ENCODE measurements at regions not wholly inside any gene's neighbourhood (a gene's known extent, or its start where the extent isn't known, plus 50 kb on each side); places are given as distances from the start of the nearest gene placed in this dataset.

GRCh38 chr19:30112666-30113065 lies 170.6 kb downstream of the URI1 start:
- DNase-seq (ENCODE audit: low spot score) = no peak
- no peak overlapping the region for H3K9ac ChIP-seq (ENCODE audit: low read depth in 1 of 2, low read length in 2 of 2)

GRCh38 chr19:30113186-30113585 lies 171.1 kb downstream of the URI1 start:
- no peak for DNase-seq (ENCODE audit: low spot score)
- Histone ChIP-seq H3K9ac (ENCODE audit: low read depth in 1 of 2, low read length in 2 of 2) (no peak overlapping the region), H3K4me3 (ENCODE audit: low read depth in 1 of 3, low read length in 3 of 3) (no peak overlapping the region), H3K27me3 (ENCODE audit: control insufficient read depth in 4 of 4, insufficient read depth in 4 of 4, low read length in 3 of 4) (no peaks in the 10 kb centered on the region), H3K4me1 (ENCODE audit: control insufficient read depth in 4 of 4, insufficient read depth in 4 of 4, low read length in 3 of 4) (no peaks in the 10 kb centered on the region), H3K27ac (ENCODE audit: low read depth in 1 of 2, low read length in 2 of 2) (no peak overlapping the region), H3K36me3 (ENCODE audit: control insufficient read depth in 4 of 4, insufficient read depth in 3 of 4, low read depth in 1 of 4, low read length in 3 of 4) (no peaks in the 10 kb centered on the region), H3K9me3 (ENCODE audit: control insufficient read depth in 4 of 4, low read length in 3 of 4) (no peaks in the 10 kb centered on the region)
- 45% methylated on average over 5 of the region's 5 CpGs for WGBS
- TF ChIP-seq RXRA (IDR thresholded peaks at IDR 0.05) = no peak
- TF ChIP-seq REST (IDR thresholded peaks at IDR 0.05) = no peak
- no peak for TF ChIP-seq HNF4G (IDR thresholded peaks at IDR 0.05)
- TF ChIP-seq YY1 (IDR thresholded peaks at IDR 0.05) = no peak
- TF ChIP-seq NR2F2 (IDR thresholded peaks at IDR 0.05) = no peak
- TF ChIP-seq ATF3 (IDR thresholded peaks at IDR 0.05) = no peak
- TF ChIP-seq SP1 (IDR thresholded peaks at IDR 0.05) = no peak
- no peak for TF ChIP-seq MAX (IDR thresholded peaks at IDR 0.05)
- TF ChIP-seq FOXA2 (IDR thresholded peaks at IDR 0.05) = no peak
- TF ChIP-seq HNF4A (conservative IDR thresholded peaks at IDR 0.05) = no peak

More at GRCh38 chr19:30112666-30113065, 170.6 kb downstream of the URI1 start:
- TF ChIP-seq TAF1 (conservative IDR thresholded peaks at IDR 0.05) (no peak), CTCF (IDR thresholded peaks at IDR 0.05; ENCODE audit: low read depth, low read length, missing input control) (no peak), RAD21 (IDR thresholded peaks at IDR 0.05) (no peak), EGR1 (IDR thresholded peaks at IDR 0.05; ENCODE audit: low read depth in 2 of 2) (no peak), FOXA1 (IDR thresholded peaks at IDR 0.05) (no peak), HNF4A (conservative IDR thresholded peaks at IDR 0.05) (no peak), GABPA (IDR thresholded peaks at IDR 0.05 in 1 of 2, conservative IDR thresholded peaks at IDR 0.05 in 1 of 2) (no peak), REST (IDR thresholded peaks at IDR 0.05) (no peak), JUND (IDR thresholded peaks at IDR 0.05) (no peak), MAX (IDR thresholded peaks at IDR 0.05) (no peak), FOXA2 (IDR thresholded peaks at IDR 0.05) (no peak), ATF3 (IDR thresholded peaks at IDR 0.05) (no peak)
- no peaks in the 10 kb centered on the region for H3K36me3 ChIP-seq (ENCODE audit: control insufficient read depth in 4 of 4, insufficient read depth in 3 of 4, low read depth in 1 of 4, low read length in 3 of 4)
- no peaks in the 10 kb centered on the region for H3K4me1 ChIP-seq (ENCODE audit: control insufficient read depth in 4 of 4, insufficient read depth in 4 of 4, low read length in 3 of 4)
- no peaks in the 10 kb centered on the region for H3K27me3 ChIP-seq (ENCODE audit: control insufficient read depth in 4 of 4, insufficient read depth in 4 of 4, low read length in 3 of 4)
- H3K9me3 ChIP-seq (ENCODE audit: control insufficient read depth in 4 of 4, low read length in 3 of 4) = no peaks in the 10 kb centered on the region
- H3K27ac ChIP-seq (ENCODE audit: low read depth in 1 of 2, low read length in 2 of 2) = no peak overlapping the region
- H3K4me3 ChIP-seq (ENCODE audit: low read depth in 1 of 3, low read length in 3 of 3) = no peak overlapping the region
- 90% methylated on average over 8 of the region's 8 CpGs for WGBS

All from liver (tissue), 8 donors.